RWPE2 (cell line): ENCODE measurements at regions not wholly inside any gene's neighbourhood (a gene's known extent, or its start where the extent isn't known, plus 50 kb on each side); places are given as distances from the start of the nearest gene placed in this dataset.
"Not testable (repeated sequence)": the region's sequence is repeated elsewhere in the genome, so short reads cannot be mapped to it uniquely, and the experiment has no call there.

Experiments used
- ATAC-seq: fragments of 200-7000 bp; cut with Tn5 transposase; 3 replicates; pipeline ENCODE4 v1.9.1; 2021; ENCODE audit warnings: low read depth
- DNase-seq: peaks from one replicate; pipeline ENCODE4 v3.0.0-alpha.2; 2020; ENCODE audit warnings: low spot score
- H3K27ac ChIP-seq: fragments of 450-650 bp; 2 replicates; pipeline ENCODE4 v1.5.1; 2017; ENCODE audit warnings: mild to moderate bottlenecking; ENCODE audit not compliant: poor library complexity, severe bottlenecking
- H3K27me3 ChIP-seq: fragments of 250-450 bp; sonication (Bioruptor Pico); 2 replicates; pipeline ENCODE4 v1.5.1; 2021; ENCODE audit warnings: mild to moderate bottlenecking, moderate library complexity; ENCODE audit not compliant: insufficient read depth, poor library complexity, severe bottlenecking
- H3K36me3 ChIP-seq: fragments of 250-450 bp; sonication (Bioruptor Pico); 2 replicates; pipeline ENCODE4 v1.5.1; 2020; ENCODE audit warnings: low read depth, mild to moderate bottlenecking, moderate library complexity
- H3K4me1 ChIP-seq: fragments of 250-450 bp; sonication (Bioruptor Pico); 2 replicates; pipeline ENCODE4 v1.5.1; 2021; ENCODE audit warnings: mild to moderate bottlenecking, moderate library complexity; ENCODE audit not compliant: insufficient read depth, poor library complexity, severe bottlenecking
- H3K4me3 ChIP-seq: fragments of 250-450 bp; sonication (Bioruptor Pico); 2 replicates; pipeline ENCODE4 v1.5.1; 2021; ENCODE audit warnings: mild to moderate bottlenecking, moderate library complexity; ENCODE audit not compliant: severe bottlenecking
- H3K9me3 ChIP-seq: fragments of 250-450 bp; sonication (Bioruptor Pico); 2 replicates; pipeline ENCODE4 v1.5.1; 2021; ENCODE audit warnings: mild to moderate bottlenecking, moderate library complexity; ENCODE audit not compliant: severe bottlenecking
- TF ChIP-seq, protein P1 (sequence below): fragments of 450-650 bp; IDR thresholded peaks from one replicate; pipeline ENCODE4 v1.5.1; 2017; ENCODE audit warnings: mild to moderate bottlenecking, moderate library complexity; ENCODE audit not compliant: poor library complexity, severe bottlenecking

- no peak for ATAC-seq
- no peaks in the 10 kb centered on the region for H3K27me3 ChIP-seq
- no peak overlapping the region for H3K27ac ChIP-seq
- TF ChIP-seq, protein P1, sequence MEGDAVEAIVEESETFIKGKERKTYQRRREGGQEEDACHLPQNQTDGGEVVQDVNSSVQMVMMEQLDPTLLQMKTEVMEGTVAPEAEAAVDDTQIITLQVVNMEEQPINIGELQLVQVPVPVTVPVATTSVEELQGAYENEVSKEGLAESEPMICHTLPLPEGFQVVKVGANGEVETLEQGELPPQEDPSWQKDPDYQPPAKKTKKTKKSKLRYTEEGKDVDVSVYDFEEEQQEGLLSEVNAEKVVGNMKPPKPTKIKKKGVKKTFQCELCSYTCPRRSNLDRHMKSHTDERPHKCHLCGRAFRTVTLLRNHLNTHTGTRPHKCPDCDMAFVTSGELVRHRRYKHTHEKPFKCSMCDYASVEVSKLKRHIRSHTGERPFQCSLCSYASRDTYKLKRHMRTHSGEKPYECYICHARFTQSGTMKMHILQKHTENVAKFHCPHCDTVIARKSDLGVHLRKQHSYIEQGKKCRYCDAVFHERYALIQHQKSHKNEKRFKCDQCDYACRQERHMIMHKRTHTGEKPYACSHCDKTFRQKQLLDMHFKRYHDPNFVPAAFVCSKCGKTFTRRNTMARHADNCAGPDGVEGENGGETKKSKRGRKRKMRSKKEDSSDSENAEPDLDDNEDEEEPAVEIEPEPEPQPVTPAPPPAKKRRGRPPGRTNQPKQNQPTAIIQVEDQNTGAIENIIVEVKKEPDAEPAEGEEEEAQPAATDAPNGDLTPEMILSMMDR, result no peak
- H3K4me1 ChIP-seq, result no peaks in the 10 kb centered on the region
- no peak overlapping the region for H3K4me3 ChIP-seq
- no peaks in the 10 kb centered on the region for H3K9me3 ChIP-seq
- no peak for DNase-seq
- H3K36me3 ChIP-seq, result no peaks in the 10 kb centered on the region
Measured at GRCh38 chr3:11913316-11913715, 66.6 kb upstream of the TAMM41 start.

DNA sequence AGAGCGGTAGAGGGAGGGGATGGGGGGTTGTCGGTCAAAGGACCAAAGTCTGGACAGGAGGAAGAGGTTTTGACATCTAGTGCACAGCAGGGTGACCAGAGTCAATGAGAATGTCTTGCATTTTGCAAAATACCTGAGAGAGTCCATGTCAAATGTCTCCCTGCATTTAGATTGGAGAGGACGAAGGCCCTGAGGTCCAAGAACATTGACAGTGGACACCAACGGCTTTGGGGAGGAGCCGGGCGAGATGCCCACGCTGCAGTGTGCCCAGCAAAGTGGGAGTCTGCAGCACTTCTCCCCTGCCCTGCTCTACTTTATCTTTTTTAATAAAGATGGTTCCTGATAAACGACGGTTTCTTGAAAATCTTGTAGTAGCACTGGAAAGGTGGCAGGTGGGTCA, 67.4 kb upstream of the TAMM41 start:
- Histone ChIP-seq H3K27ac (no peak overlapping the region), H3K4me3 (no peak overlapping the region), H3K4me1 (no peaks in the 10 kb centered on the region), H3K27me3 (no peaks in the 10 kb centered on the region), H3K36me3 (no peaks in the 10 kb centered on the region), H3K9me3 (no peaks in the 10 kb centered on the region)
- DNase-seq (no peak), ATAC-seq (no peak)
- TF ChIP-seq, protein P1, result no peak

DNA sequence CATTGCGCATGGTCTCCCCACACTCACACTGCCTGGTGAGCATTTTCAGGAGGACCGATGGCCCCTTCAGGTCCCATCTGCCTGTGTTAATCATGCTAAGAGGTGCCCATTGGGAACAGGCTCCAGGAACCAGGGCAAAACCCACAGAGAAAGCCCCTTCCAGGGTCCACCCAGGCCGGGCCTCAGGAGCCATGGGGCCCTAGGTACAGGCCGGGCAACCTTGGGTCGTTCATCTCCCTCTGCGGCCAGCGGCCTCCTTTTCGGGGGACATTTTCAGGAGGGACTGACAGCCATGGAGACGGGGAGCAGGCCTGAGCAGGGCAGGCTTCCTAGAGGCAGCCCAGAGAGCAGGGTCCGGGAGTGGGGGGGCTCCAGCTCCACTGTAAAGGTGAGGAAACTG, 68.0 kb upstream of the TAMM41 start:
- H3K27ac ChIP-seq, result no peak overlapping the region
- no peaks in the 10 kb centered on the region for H3K36me3 ChIP-seq
- no peaks in the 10 kb centered on the region for H3K27me3 ChIP-seq
- TF ChIP-seq, protein P1, result no peak
- H3K4me1 ChIP-seq, result no peaks in the 10 kb centered on the region
- no peaks in the 10 kb centered on the region for H3K9me3 ChIP-seq
- no peak overlapping the region for H3K4me3 ChIP-seq
- ATAC-seq (no peak), DNase-seq (no peak)

GRCh38 chr3:11915621-11916424, 69.1 kb upstream of the TAMM41 start:
- H3K27me3 ChIP-seq, result no peaks in the 10 kb centered on the region
- ATAC-seq, result no peak
- TF ChIP-seq, protein P1, result no peak
- no peak for DNase-seq
- no peaks in the 10 kb centered on the region for H3K9me3 ChIP-seq
- H3K36me3 ChIP-seq, result no peaks in the 10 kb centered on the region
- no peak overlapping the region for H3K4me3 ChIP-seq
- H3K27ac ChIP-seq, result no peak overlapping the region
- H3K4me1 ChIP-seq, result no peaks in the 10 kb centered on the region

DNA sequence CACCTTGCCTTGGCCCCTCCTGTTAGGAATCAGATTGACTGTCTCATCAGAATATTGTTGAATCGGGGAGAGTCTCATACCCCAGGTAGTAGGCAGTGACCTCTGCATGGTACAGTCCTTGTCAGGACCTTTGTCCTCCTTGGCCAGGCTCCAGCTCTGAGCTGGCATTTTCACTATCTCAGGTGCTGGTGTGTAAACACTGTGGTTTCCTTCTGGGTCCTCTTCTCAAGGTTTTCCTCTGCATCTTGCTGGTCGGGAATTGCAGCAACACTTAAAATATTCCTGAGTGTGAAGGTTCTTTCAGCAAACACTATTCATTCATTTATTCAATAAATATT, 69.7 kb upstream of the TAMM41 start:
- H3K27ac ChIP-seq, H3K4me1 ChIP-seq, ATAC-seq, H3K27me3 ChIP-seq, H3K4me3 ChIP-seq, H3K9me3 ChIP-seq, DNase-seq, H3K36me3 ChIP-seq: not testable (repeated sequence)
